SK-N-MC (cell line): ENCODE measurements at regions not wholly inside any gene's neighbourhood (a gene's known extent, or its start where the extent isn't known, plus 50 kb on each side); places are given as distances from the start of the nearest gene placed in this dataset.
A peak's percentile ranks its signal among the peaks of the same experiment; 100 is the strongest.

Source experiments
- DNase-seq: peaks from one replicate; pipeline ENCODE4 v3.0.0-alpha.2; 2011; ENCODE audit warnings: low read depth, low spot score
- H3K27ac ChIP-seq: fragments of 200-600 bp; sonication (generic); 2 replicates; pipeline ENCODE4 v1.5.1; 2016; ENCODE audit warnings: mixed run types
- H3K36me3 ChIP-seq: fragments of 200-600 bp; sonication (generic); 2 replicates; pipeline ENCODE4 v1.6.1; 2017; ENCODE audit warnings: antibody characterized with exemption, low read length, mixed read lengths; ENCODE audit not compliant: insufficient read depth
- H3K4me3 ChIP-seq: fragments of 200-600 bp; sonication (generic); 2 replicates; pipeline ENCODE4 v1.5.1; 2016
- H3K9ac ChIP-seq: fragments of 200-600 bp; sonication (generic); 2 replicates; pipeline ENCODE4 v1.8.0; 2017; ENCODE audit warnings: mixed run types, mixed read lengths; ENCODE audit not compliant: insufficient read length
- H3K9me3 ChIP-seq: fragments of 200-600 bp; sonication (generic); 2 replicates; pipeline ENCODE4 v1.6.1; 2017; ENCODE audit warnings: low read depth, mild to moderate bottlenecking, antibody characterized with exemption, low read length, moderate library complexity, mixed read lengths
- EZH2 ChIP-seq: fragments of 200-600 bp; sonication (generic); IDR thresholded peaks from one replicate; pipeline ENCODE4 v1.6.1; 2017; ENCODE audit warnings: antibody characterized with exemption
- FOXP2 ChIP-seq: optimal IDR thresholded peaks from 2 replicates; pipeline ENCODE3; 2011; ENCODE audit warnings: mild to moderate bottlenecking, moderate library complexity; ENCODE audit not compliant: insufficient read depth; ENCODE audit errors: extremely low read length, control extremely low read depth
- POLR2AphosphoS5 ChIP-seq: IDR thresholded peaks from 2 replicates; pipeline ENCODE4 v1.6.1; 2012; ENCODE audit warnings: mild to moderate bottlenecking, low read depth, low read length, borderline replicate concordance

DNA sequence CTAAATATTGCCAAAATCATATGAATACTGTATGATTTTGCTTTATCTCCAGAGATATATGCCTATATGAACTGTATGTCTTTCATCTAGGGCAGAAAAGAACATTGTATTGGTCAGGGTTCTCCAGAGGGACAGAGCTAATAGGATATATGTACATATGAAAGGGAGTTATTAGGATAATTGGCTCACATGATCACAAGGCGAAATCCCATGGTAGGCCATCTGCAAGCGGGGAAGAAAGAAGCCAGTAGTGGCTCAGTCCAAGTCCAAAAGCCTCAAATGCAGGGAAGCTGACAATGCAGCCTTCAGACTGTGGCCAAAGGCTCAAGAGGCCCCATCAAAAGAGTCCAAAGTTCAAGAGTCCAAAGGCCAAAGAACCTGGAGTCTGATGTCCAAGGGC, 209.9 kb downstream of the RNF144A start:
- TF ChIP-seq EZH2 (no peak), POLR2AphosphoS5 (no peak), FOXP2 (no peak)
- H3K27ac ChIP-seq, result no peak overlapping the region
- no peak overlapping the region for H3K9ac ChIP-seq
- DNase-seq, result no peak
- H3K9me3 ChIP-seq, result no peaks in the 10 kb centered on the region
- H3K36me3 ChIP-seq, result no peaks in the 10 kb centered on the region
- H3K4me3 ChIP-seq, result no peak overlapping the region

DNA sequence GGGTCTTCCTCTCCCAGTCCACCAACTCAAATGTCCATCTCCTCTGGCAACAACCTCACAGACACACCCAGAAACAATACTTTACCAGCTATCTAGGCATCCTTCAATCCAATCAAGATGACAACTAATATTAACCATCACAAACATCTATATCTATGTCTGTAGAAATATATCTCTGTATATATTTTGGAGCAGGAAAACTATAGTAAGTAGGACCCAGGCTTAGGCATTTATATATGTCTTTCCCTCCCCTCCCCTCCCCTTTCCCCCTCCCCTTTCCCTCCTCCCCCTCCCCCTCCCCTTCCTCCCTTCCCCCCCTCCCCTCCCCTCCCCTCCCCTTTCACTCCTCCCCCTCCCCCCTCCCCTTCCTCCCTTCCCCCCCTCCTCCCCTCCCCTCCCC, 210.5 kb downstream of the RNF144A start:
- DNase-seq, result no peak
- TF ChIP-seq EZH2 (no peak), POLR2AphosphoS5 (no peak), FOXP2 (no peak)
- no peak overlapping the region for H3K4me3 ChIP-seq
- H3K9me3 ChIP-seq, result no peaks in the 10 kb centered on the region
- no peak overlapping the region for H3K9ac ChIP-seq
- no peak overlapping the region for H3K27ac ChIP-seq
- H3K36me3 ChIP-seq, result no peaks in the 10 kb centered on the region

DNA sequence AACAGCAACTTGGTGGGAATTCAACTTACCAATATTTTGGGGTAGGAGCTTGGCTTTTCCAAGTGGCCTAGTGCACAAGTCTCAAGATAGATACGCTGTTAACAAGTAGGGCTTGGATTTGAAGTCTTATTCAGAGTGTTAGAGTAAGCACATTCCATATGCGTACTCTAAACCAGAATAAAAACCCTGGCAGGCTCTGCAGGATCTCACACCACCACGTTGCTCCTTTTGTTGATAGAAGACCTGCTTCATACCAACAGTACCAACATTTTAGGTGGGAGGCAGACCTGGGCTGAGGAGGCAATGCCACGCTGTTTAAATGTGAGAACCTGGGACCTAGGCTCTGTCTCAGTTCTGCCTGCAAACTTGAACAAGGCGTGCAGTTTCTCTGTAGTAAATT, 214.0 kb downstream of the RNF144A start:
- H3K4me3 ChIP-seq, result peak overlapping the region; percentile 11; the same call in 1 of the 2 replicates
- H3K36me3 ChIP-seq, result no peaks in the 10 kb centered on the region
- TF ChIP-seq FOXP2 (no peak), POLR2AphosphoS5 (no peak), EZH2 (no peak)
- H3K9me3 ChIP-seq, result no peaks in the 10 kb centered on the region
- DNase-seq, result no peak
- H3K27ac ChIP-seq, result peak overlapping the region; percentile 86
- no peak overlapping the region for H3K9ac ChIP-seq

DNA sequence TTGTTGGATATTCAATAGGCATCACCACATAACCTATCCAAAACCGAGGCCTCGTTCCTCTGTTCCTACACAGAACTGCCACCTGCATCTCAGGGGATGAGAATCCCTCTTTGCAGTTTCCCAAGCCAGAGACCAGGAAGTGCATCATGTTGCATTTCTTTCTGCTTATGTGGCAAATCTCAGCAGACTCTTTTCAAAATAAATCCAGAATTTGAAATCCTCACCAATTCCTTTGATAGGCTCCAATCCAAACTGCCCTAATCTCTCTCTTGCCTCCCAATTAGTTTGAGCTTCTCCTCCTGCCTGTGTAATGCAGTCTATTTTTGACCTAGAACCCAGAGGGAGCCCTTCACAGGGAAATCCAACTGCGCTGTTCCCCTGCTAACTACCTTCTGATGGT, 215.5 kb downstream of the RNF144A start:
- H3K9ac ChIP-seq, result no peak overlapping the region
- H3K4me3 ChIP-seq, result no peak overlapping the region
- H3K36me3 ChIP-seq, result no peaks in the 10 kb centered on the region
- H3K27ac ChIP-seq, result peak overlapping the region; percentile 1; the same call in 1 of the 2 replicates
- DNase-seq, result no peak
- no peaks in the 10 kb centered on the region for H3K9me3 ChIP-seq
- no peak for TF ChIP-seq POLR2AphosphoS5
- no peak for TF ChIP-seq FOXP2
- TF ChIP-seq EZH2, result no peak

DNA sequence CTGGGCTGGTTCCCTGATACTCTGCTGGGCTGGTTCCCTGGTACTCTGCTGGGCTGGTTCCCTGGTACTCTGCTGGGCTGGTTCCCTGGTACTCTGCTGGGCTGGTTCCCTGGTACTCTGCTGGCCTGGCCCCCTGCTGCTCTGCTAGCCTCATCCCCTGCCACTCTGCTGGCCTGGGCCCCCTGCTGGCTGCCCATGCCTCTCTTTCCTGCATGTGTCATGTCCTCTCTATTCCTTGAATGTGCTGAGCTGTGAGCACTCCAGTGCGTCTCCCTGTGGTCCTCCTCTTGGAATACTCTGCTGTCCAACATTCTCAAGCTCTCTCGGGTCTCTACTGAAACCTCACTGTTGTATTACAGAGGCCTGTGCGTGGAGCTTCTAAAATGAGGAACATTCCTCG, 216.3 kb downstream of the RNF144A start:
- no peak for DNase-seq
- H3K36me3 ChIP-seq, result no peaks in the 10 kb centered on the region

DNA sequence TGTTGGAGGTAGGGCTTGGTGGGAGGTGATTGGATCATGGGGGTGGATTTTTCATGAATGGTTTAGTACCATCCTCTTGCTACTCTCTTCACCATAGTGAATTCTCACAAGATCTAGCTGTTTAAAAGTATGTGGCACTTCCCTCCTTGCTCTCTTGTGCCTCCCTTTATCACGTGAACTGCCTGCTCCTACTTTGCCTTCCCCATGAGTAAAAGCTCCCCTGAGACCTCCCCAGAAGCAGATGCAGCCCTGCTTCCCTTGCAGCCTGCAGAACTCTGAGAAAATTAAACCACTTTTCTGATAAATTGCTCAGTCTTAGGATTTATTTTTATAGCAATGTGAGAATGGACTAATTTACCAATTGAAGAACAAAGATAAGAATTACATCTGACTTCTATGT, 223.1 kb downstream of the RNF144A start:
- no peak overlapping the region for H3K9ac ChIP-seq
- no peak overlapping the region for H3K27ac ChIP-seq
- no peaks in the 10 kb centered on the region for H3K36me3 ChIP-seq
- no peak for TF ChIP-seq EZH2
- TF ChIP-seq FOXP2, result no peak
- no peak for TF ChIP-seq POLR2AphosphoS5
- H3K4me3 ChIP-seq, result no peak overlapping the region
- no peaks in the 10 kb centered on the region for H3K9me3 ChIP-seq
- no peak for DNase-seq

More for the DNA sequence above, 216.3 kb downstream of the RNF144A start:
- no peak for TF ChIP-seq FOXP2
- TF ChIP-seq POLR2AphosphoS5, result no peak
- TF ChIP-seq EZH2, result no peak
- no peak overlapping the region for H3K4me3 ChIP-seq
- H3K9me3 ChIP-seq, result no peaks in the 10 kb centered on the region
- H3K27ac ChIP-seq, result no peak overlapping the region
- H3K9ac ChIP-seq, result no peak overlapping the region

DNA sequence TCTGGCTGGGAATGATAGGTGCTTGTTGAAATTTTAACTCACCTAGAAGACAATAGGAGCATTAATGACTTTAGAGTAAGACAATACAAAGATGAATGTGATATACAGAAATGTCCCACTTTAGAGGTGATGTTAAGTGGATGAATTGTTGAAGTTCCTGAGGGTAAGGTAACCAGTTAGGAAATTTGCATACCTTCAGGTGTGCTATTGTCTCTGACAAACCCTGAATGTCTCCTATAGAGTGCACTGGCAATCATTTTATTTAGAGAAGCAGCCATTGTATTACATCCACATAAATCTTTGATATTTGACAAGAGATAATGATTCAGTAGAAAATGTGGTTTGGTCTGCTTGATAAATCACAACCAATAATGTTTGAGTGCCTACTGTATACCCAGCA, 228.5 kb downstream of the RNF144A start:
- H3K9me3 ChIP-seq, result no peaks in the 10 kb centered on the region
- peak overlapping the region; percentile 77; the same call in 1 of the 2 replicates for H3K27ac ChIP-seq
- DNase-seq, result no peak
- H3K36me3 ChIP-seq, result no peaks in the 10 kb centered on the region
- no peak for TF ChIP-seq FOXP2
- TF ChIP-seq POLR2AphosphoS5, result no peak
- no peak for TF ChIP-seq EZH2
- no peak overlapping the region for H3K4me3 ChIP-seq
- H3K9ac ChIP-seq, result no peak overlapping the region

DNA sequence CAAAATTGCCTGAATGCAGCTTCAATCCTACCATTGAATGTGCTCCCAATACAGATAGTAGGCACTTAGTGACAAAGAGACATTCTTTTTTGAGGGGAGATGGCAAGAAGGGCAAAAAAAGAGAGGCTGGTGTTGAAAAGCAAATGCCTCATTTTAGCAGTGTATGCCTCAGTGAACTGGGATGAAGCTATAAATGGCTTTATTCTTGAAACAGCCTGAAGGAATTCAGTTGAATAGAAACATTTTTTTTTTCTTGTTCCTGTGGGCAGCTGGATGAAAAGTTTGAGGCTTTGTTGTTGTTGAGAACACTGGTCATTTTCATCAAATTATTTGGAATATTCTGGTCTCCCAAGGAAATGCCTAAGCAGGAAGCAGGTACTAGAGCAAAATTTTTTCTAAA, 228.9 kb downstream of the RNF144A start:
- H3K9me3 ChIP-seq, result no peaks in the 10 kb centered on the region
- H3K27ac ChIP-seq, result peak overlapping the region; percentile 77
- TF ChIP-seq POLR2AphosphoS5 (no peak), EZH2 (no peak), FOXP2 (no peak)
- H3K9ac ChIP-seq, result no peak overlapping the region
- no peak for DNase-seq
- no peaks in the 10 kb centered on the region for H3K36me3 ChIP-seq
- no peak overlapping the region for H3K4me3 ChIP-seq

DNA sequence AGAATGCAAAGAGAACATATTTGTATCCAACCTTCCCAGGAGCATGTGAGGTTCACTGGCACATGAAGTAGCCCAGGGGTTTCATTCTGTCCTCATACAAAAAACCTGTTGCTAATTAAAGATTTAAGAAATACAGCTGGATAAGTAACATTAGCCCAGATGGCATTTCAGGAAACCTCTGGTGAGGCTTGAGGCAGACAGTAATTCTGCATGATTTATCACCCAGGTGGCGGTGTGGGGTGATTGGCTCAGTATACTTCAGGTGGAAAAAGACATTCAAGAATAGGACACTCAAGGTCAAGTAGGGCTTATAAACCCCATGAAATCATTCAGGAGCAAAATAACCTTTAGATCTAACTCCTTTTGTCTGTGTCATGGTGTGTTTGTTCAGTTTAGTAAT, 237.4 kb downstream of the RNF144A start:
- H3K9ac ChIP-seq, result no peak overlapping the region
- no peak overlapping the region; the same call in 1 of the 2 replicates for H3K27ac ChIP-seq
- TF ChIP-seq EZH2 (no peak), FOXP2 (no peak), POLR2AphosphoS5 (no peak)
- no peaks in the 10 kb centered on the region for H3K36me3 ChIP-seq
- no peak overlapping the region for H3K4me3 ChIP-seq
- H3K9me3 ChIP-seq, result no peaks in the 10 kb centered on the region
- DNase-seq, result no peak
